GDM1 (cell line): ENCODE measurements at regions not wholly inside any gene's neighbourhood (a gene's known extent, or its start where the extent isn't known, plus 50 kb on each side); places are given as distances from the start of the nearest gene placed in this dataset.

Experiments used
- DNase-seq: peaks from one replicate; lab custom pipeline; 2025; lab: John Stamatoyannopoulos, UW

DNA sequence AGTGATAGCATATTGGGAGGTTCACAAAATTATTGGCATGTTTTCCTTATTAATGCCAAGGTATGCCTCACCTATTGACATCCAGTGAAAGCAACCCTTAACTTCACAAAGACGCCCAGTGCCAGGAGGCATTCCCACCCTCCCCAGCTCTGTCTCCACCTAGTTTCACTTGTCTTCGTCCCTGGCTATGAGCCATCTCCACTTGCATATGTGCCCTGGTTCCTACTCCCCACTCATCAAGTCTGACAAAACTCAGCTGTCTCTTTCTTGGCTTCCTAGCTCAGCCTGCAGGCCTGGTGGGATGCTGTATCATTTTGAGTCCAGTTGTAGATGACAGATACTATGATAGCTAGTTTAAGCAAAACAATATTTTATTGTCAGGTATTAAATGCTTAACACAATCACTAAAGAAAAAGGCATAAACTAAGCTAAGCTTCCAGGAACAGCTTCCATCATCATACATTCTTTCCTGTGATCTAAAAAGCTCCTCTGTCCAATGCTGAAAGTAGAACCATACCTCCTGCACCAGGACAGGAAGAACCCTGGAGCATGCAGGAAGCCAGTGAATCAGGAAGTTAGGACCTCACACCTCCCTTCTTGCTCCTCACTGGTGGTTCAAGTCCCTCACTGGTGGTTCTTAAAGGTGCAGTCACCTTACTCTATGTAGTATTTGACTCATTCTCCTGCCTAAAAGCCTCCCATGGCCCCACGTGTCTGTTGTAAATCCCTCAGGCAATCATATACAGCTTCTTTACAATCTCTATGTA, 410.3 kb upstream of the RASGEF1B start:
- no peak for DNase-seq

DNA sequence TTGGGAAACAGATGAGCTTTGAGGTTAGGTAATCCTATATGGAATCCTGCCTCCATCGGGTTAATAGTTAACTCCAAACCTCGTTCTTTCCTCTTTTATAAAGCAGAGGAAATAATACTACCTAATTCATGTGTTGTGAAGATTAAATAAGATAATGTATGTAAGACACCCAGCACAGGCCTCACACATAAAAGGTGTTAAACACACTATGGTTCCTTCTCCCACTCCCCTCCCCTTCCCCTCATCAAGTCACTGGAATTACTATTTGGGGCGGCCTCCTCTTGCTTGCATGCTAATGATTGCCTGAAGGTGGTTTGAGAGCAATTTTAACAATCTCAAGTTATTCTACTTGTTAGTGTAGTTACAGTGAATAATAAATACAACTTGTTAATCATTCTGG, 404.4 kb upstream of the RASGEF1B start:
- DNase-seq: no peak

- DNase-seq: no peak
These were observed 403.2 kb upstream of the RASGEF1B start for GRCh38 chr4:81874661-81875515.

GRCh38 chr4:81870275-81870674, 398.6 kb upstream of the RASGEF1B start:
- no peak for DNase-seq

- no peak for DNase-seq
These were observed 388.4 kb upstream of the RASGEF1B start for GRCh38 chr4:81860111-81860510.

- DNase-seq: no peak
These were observed 382.7 kb upstream of the RASGEF1B start for GRCh38 chr4:81854406-81854805.

GRCh38 chr4:81852031-81852715, 380.5 kb upstream of the RASGEF1B start:
- DNase-seq: no peak

- no peak for DNase-seq
These were observed 379.0 kb upstream of the RASGEF1B start for GRCh38 chr4:81850701-81851100.

DNA sequence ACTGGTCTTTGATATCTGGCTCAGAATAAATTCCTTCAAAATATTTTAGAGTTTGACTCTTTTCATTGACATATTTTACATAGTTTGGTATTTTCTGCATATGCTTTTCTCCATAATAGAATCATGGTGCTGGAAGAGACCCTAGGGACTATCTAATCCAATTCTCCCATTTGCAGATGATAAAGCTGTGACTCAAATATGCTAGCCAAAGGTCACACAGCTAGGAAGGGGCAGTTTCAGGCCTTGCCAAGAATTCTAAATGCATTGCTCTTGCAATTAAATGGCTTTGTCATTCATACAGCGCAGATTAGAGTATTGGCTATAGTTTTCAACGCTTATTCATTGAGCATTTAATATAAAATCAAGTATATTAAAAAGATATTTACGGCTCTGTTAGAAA, 374.1 kb upstream of the RASGEF1B start:
- DNase-seq: no peak

DNA sequence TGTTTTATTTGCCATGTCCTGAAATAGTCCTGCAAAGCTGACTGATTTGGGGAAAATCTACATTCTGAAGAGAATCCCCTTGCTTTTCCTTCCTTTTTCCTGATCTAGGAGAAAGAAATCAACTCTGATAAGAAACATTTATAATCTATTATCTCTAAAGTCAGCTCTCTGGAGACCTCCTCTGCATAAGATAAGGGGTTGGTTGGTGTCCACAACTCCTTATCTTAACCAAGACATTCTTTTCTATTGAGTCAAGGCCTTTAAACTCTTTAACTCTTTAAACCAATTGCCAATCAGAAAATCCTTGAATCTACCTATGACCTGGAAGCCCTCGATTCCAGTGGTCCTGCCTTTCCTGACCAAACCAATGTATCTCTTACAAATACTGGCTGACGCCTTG, 373.6 kb upstream of the RASGEF1B start:
- DNase-seq: no peak

GRCh38 chr4:81844717-81845116, 373.0 kb upstream of the RASGEF1B start:
- DNase-seq: peak; percentile 70

- DNase-seq: no peak
These were observed 367.8 kb upstream of the RASGEF1B start for GRCh38 chr4:81839347-81840042.

DNA sequence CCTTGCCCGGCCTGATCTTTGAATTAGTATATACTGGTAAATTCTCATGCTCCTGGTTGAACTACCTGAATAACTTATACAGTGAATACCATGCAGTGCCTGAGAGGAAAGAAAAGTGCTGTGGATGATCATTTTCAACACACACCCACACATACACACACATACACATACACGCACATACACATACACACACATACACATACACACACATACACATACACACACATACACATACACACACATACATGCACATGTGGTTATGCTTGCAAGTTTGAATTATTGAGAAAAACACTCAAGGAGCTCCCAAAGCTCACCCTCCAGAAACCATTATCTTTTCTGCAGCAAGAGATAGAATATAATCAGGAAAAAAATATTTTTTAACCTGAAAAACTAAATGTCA, 366.9 kb upstream of the RASGEF1B start:
- no peak for DNase-seq

GRCh38 chr4:81836716-81837115, 365.0 kb upstream of the RASGEF1B start:
- DNase-seq: no peak

DNA sequence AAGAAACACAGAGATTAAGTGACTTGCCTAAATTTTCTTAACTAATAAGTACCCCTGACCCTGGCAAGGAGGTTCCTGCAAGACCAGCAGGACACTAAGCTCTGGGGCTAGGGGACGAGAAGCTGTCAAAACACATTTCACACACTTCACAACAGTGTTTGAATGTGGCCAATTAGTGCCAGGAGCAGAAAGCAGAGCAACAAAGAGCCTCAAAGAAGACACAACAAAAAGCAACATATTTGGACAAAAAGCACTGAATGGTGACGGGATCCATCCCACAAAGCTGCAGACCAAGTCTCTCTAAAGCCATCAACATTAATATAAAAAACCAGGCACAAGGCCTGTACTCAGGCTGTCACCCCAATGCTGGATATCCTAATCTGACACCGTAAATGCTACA, 361.9 kb upstream of the RASGEF1B start:
- DNase-seq: no peak

DNA sequence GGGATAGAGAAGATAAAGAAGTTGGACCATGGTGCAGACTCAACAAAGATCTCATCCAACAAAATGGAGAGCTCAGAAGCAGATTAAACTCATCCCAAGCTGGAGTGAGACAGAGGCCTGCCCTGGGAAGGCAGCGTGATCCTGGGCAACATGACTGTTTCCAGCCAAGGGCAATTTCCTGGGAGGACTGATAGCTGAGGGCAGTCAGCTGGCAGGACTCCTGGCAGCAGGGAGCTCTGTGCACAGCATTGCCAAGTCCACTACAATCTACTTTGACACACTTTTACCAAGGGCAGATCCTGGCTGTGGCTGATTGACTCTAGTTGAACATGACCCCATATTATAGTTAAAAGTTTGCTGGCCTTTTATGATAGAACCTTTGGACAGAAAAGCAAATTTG, 357.3 kb upstream of the RASGEF1B start:
- DNase-seq: no peak

DNA sequence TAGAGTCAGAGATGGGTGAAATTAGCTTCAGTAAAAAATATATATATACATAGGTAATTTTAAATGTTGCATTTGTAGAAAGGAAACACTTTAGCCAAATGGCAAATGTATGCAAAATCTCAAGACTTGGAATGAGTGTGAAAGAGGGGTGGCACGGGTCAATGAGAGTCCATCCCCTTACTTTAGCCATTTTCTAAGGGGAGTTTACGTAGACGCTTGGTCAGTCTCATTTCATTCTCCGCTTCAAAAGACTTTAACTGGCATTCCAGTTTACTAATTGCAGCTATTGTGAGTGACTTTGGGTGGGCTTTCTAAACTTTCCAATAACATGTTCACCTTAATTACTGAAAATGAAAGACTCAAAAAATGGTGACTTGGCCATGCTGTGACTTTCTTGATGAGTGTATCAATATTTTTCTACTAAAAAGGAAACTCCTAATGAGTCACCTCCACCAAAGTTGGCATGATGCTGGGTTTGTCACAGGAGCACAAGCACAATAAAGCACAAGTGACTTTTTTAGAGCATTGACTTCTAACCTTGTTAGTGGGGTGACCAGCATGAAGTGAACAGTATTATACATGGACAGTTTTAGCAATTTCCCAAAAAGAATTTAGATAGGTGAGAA, 356.0 kb upstream of the RASGEF1B start:
- no peak for DNase-seq

DNA sequence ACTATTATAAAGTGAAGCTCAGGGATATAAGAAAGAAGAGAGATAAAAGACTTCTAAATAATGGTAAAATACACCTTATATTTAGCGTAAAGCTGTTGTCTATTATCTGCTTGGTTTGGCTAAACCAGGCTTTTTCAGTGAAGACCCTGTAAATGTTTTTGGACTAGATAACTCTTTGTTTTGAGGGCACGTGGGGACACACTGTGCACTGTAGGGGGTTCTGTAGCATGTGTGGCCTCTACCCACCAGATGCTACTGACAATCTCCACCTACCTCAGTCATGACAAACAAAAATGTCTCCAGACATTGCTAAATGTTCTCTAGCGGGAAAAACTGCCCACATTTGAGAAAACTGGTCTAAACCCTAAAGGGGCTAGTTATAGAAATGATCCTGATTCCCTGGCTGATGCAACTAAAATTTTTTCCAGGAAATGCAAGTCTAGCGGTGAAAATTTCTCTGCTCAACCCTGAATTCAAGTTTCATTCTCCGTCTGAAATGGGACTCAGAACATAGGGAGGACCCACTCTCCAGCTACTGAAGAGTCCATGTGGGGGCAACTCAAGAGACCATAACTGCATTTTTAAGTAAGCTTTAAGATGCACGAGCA, 355.2 kb upstream of the RASGEF1B start:
- DNase-seq: no peak

- DNase-seq: no peak
These were observed 354.6 kb upstream of the RASGEF1B start for GRCh38 chr4:81826335-81826734.

- no peak for DNase-seq
These were observed 346.7 kb upstream of the RASGEF1B start for GRCh38 chr4:81818385-81818920.
